PC-9 (cell line): ENCODE measurements at regions not wholly inside any gene's neighbourhood (a gene's known extent, or its start where the extent isn't known, plus 50 kb on each side); places are given as distances from the start of the nearest gene placed in this dataset.

ENCODE experiments used
- BruUV-seq: library from RNA; stranded (reverse); fragments of 400-500 nt; replicated peaks from 2 replicates; lab custom pipeline; 2021; lab: Mats Ljungman, UMichigan
- CTCF ChIA-PET: fragments of 300-600 bp; sonication (Branson Sonifier 250); formaldehyde crosslinking; loops from one replicate; lab custom pipeline; 2022; ENCODE audit warnings: antibody characterized with exemption; lab: Charles Lee
- POLR2A ChIA-PET: fragments of 300-600 bp; sonication (Branson Sonifier 250); formaldehyde crosslinking; loops from one replicate; lab custom pipeline; 2022; ENCODE audit warnings: antibody characterized with exemption; ENCODE audit not compliant: unreplicated experiment; lab: Charles Lee
- DNase-seq, 2 experiments: peaks; one replicate each; pipeline versions ENCODE4 v3.0.0 to v3.0.0-alpha.2; 2015 to 2022; ENCODE audit warnings: mixed read lengths in 1 of 2
- H2AFZ ChIP-seq: fragments of 200-600 bp; sonication (generic); 2 replicates; pipeline ENCODE4 v1.8.1; 2017; ENCODE audit warnings: antibody characterized with exemption
- H3F3A ChIP-seq: fragments of 200-600 bp; sonication (generic); 2 replicates; pipeline ENCODE4 v1.8.1; 2017; ENCODE audit warnings: antibody characterized with exemption, mild to moderate bottlenecking, low read depth; ENCODE audit not compliant: insufficient read depth
- H3K27ac ChIP-seq: fragments of 200-600 bp; sonication (generic); 2 replicates; pipeline ENCODE4 v1.6.1; 2016; ENCODE audit warnings: mixed run types
- H3K27me3 ChIP-seq: fragments of 200-600 bp; sonication (generic); 2 replicates; pipeline ENCODE4 v1.6.1; 2016; ENCODE audit warnings: low read depth, mixed run types; ENCODE audit not compliant: insufficient read depth
- H3K36me3 ChIP-seq: fragments of 200-600 bp; sonication (generic); 2 replicates; pipeline ENCODE4 v1.6.1; 2016; ENCODE audit warnings: low read depth, mixed run types
- H3K4me1 ChIP-seq: fragments of 200-600 bp; sonication (generic); replicated peaks from 2 replicates; pipeline ENCODE4 v1.6.1; 2016; ENCODE audit warnings: mixed run types; ENCODE audit not compliant: insufficient read depth
- H3K4me2 ChIP-seq: fragments of 200-600 bp; sonication (generic); 2 replicates; pipeline ENCODE4 v1.6.1; 2017; ENCODE audit warnings: mixed run types
- H3K4me3 ChIP-seq: fragments of 200-600 bp; sonication (generic); 2 replicates; pipeline ENCODE4 v1.6.1; 2016; ENCODE audit warnings: mixed run types
- H3K79me2 ChIP-seq: fragments of 200-600 bp; sonication (generic); 2 replicates; pipeline ENCODE4 v1.6.1; 2017; ENCODE audit warnings: low read depth, mixed run types
- H3K9me2 ChIP-seq: fragments of 200-600 bp; sonication (generic); 2 replicates; pipeline ENCODE4 v1.8.1; 2017; ENCODE audit warnings: mild to moderate bottlenecking; ENCODE audit not compliant: insufficient read depth
- H3K9me3 ChIP-seq: fragments of 200-600 bp; sonication (generic); 2 replicates; pipeline ENCODE4 v1.8.1; 2016; ENCODE audit warnings: low read depth; ENCODE audit not compliant: insufficient read depth
- H4K20me1 ChIP-seq: fragments of 200-600 bp; sonication (generic); 2 replicates; pipeline ENCODE4 v1.8.1; 2017; ENCODE audit not compliant: insufficient read depth
- CTCF ChIP-seq: fragments of 200-600 bp; sonication (generic); conservative IDR thresholded peaks from 2 replicates; pipeline ENCODE4 v1.6.1; 2017; ENCODE audit warnings: mixed run types, antibody characterized with exemption, mild to moderate bottlenecking, moderate library complexity
- EZH2 ChIP-seq: fragments of 200-600 bp; sonication (generic); IDR thresholded peaks from 2 replicates; pipeline ENCODE4 v1.8.0; 2017; ENCODE audit warnings: antibody characterized with exemption, low read depth
- intact Hi-C: fragments of 100-400 bp; cut with micrococcal nuclease; formaldehyde crosslinking; loops from one replicate; pipeline ENCODE4 v1.10.0; 2022; ENCODE audit not compliant: unreplicated experiment

DNA sequence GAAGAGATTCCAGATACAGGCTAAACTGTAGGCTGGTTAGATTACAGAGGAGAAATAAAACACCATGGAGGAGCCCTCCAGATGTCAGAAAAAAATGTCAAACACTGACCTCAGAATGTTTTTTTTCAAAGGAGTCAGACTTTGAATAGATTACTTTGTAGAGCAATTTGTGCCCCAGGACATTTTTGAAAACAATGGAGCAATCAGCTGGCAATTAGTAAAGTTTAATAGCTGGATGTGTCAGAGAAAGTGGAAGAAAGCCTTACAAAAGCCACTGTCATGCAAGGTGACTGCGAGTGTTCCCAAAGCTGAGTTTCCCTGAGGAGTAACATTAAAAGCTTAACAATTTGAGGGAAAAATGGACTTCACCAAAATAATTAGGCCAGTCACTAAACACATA, 417.8 kb upstream of the CTNND2 start:
- Histone ChIP-seq H3K27ac (no peak overlapping the region), H3K36me3 (no peaks in the 10 kb centered on the region), H3K79me2 (no peaks in the 10 kb centered on the region), H3K4me3 (no peak overlapping the region), H2AFZ (no peak overlapping the region), H3K27me3 (no peaks in the 10 kb centered on the region), H3K4me1 (no peaks in the 10 kb centered on the region; the same call in 1 of the 2 replicates), H3K4me2 (no peak overlapping the region), H3K9me2 (peaks cover 8% of the 10 kb centered on the region; the same call in 1 of the 2 replicates), H3K9me3 (no peaks in the 10 kb centered on the region), H3F3A (no peaks in the 10 kb centered on the region), H4K20me1 (no peaks in the 10 kb centered on the region)
- TF ChIP-seq CTCF: no peak
- TF ChIP-seq EZH2: no peak
- DNase-seq: no peak
- POLR2A ChIA-PET: no interaction called here
- BruUV-seq: no TSS peak
- CTCF ChIA-PET: no interaction called here
- intact Hi-C loops: no loop called here

GRCh38 chr5:12320331-12320730, 416.1 kb upstream of the CTNND2 start:
- Histone ChIP-seq H2AFZ (no peak overlapping the region), H3F3A (no peaks in the 10 kb centered on the region), H3K36me3 (no peaks in the 10 kb centered on the region), H3K4me2 (no peak overlapping the region), H3K4me1 (peaks cover 4% of the 10 kb centered on the region; the same call in 1 of the 2 replicates), H3K27me3 (no peaks in the 10 kb centered on the region), H4K20me1 (no peaks in the 10 kb centered on the region), H3K9me2 (peaks cover 8% of the 10 kb centered on the region; the same call in 1 of the 2 replicates), H3K9me3 (no peaks in the 10 kb centered on the region), H3K27ac (no peak overlapping the region), H3K79me2 (no peaks in the 10 kb centered on the region), H3K4me3 (no peak overlapping the region)
- no TSS peak for BruUV-seq
- TF ChIP-seq EZH2 (no peak), CTCF (no peak)
- no peak for DNase-seq
- ChIA-PET POLR2A (no interaction called here), CTCF (no interaction called here)
- intact Hi-C loops: no loop called here

GRCh38 chr5:12316812-12317211, 412.6 kb upstream of the CTNND2 start:
- Histone ChIP-seq H3K9me2 (peaks cover 4% of the 10 kb centered on the region; the same call in 1 of the 2 replicates), H3K79me2 (no peaks in the 10 kb centered on the region), H3K27ac (0 out of 2 replicates have a peak overlapping the region, but pooled peaks have one; percentile 4), H3K4me3 (no peak overlapping the region), H3K4me2 (no peak overlapping the region), H3K9me3 (no peaks in the 10 kb centered on the region), H4K20me1 (no peaks in the 10 kb centered on the region), H3K27me3 (no peaks in the 10 kb centered on the region), H3K4me1 (peaks cover 4% of the 10 kb centered on the region; the same call in 1 of the 2 replicates), H3F3A (no peaks in the 10 kb centered on the region), H3K36me3 (no peaks in the 10 kb centered on the region), H2AFZ (0 out of 2 replicates have a peak overlapping the region, but pooled peaks have one; percentile 18)
- intact Hi-C loops: no loop called here
- no TSS peak for BruUV-seq
- TF ChIP-seq CTCF: no peak
- no peak for TF ChIP-seq EZH2
- ChIA-PET POLR2A (no interaction called here), CTCF (no interaction called here)
- peak in 1 of 2 experiments; percentile 47 for DNase-seq
